H1 (cell line): ENCODE measurements at regions not wholly inside any gene's neighbourhood (a gene's known extent, or its start where the extent isn't known, plus 50 kb on each side); places are given as distances from the start of the nearest gene placed in this dataset.

ENCODE experiments used
- CTCF ChIA-PET: fragments of 300-600 bp; sonication (Branson Sonifier 250); formaldehyde crosslinking; loops from one replicate; lab custom pipeline; 2021; ENCODE audit not compliant: partially characterized antibody; lab: Charles Lee
- POLR2A ChIA-PET: fragments of 300-600 bp; sonication (Branson Sonifier 250); formaldehyde crosslinking; loops from one replicate; lab custom pipeline; 2021; ENCODE audit warnings: inconsistent platforms; ENCODE audit not compliant: partially characterized antibody; lab: Charles Lee
- DNase-seq, 2 experiments: peaks; one replicate each; pipeline versions ENCODE4 v3.0.0 to v3.0.0-alpha.2; 2010 to 2022; ENCODE audit warnings: low spot score in 2 of 2, low read depth in 1 of 2, mixed read lengths in 1 of 2
- FAIRE-seq: peaks from 2 replicates; lab custom pipeline; 2011; peaks lifted over from hg19 to GRCh38; lab: Jason Lieb, UNC
- H2AFZ ChIP-seq: 2 replicates; pipeline ENCODE4 v1.8.1; 2012; ENCODE audit warnings: low read length, inconsistent platforms
- H2AK5ac ChIP-seq: 2 replicates; pipeline ENCODE4 v1.6.1; 2013; ENCODE audit warnings: low read depth, low read length
- H2BK120ac ChIP-seq: replicated peaks from 2 replicates; pipeline ENCODE3; 2013; ENCODE audit warnings: low read depth, low read length, inconsistent platforms
- H2BK12ac ChIP-seq: 2 replicates; pipeline ENCODE4 v1.6.1; 2013; ENCODE audit warnings: low read depth, low read length
- H2BK15ac ChIP-seq: 2 replicates; pipeline ENCODE4 v1.6.1; 2013; ENCODE audit warnings: low read length
- H2BK20ac ChIP-seq: 2 replicates; pipeline ENCODE4 v1.6.1; 2013; ENCODE audit warnings: low read length
- H2BK5ac ChIP-seq: 2 replicates; pipeline ENCODE4 v1.6.1; 2013; ENCODE audit warnings: low read depth, low read length
- H3K14ac ChIP-seq: 2 replicates; pipeline ENCODE4 v1.6.1; 2013; ENCODE audit warnings: inconsistent platforms; ENCODE audit not compliant: insufficient read length
- H3K18ac ChIP-seq: 2 replicates; pipeline ENCODE4 v1.6.1; 2013; ENCODE audit warnings: low read length; ENCODE audit errors: extremely low read depth
- H3K23ac ChIP-seq: 2 replicates; pipeline ENCODE4 v1.6.1; 2013; ENCODE audit warnings: inconsistent platforms; ENCODE audit not compliant: insufficient read length
- H3K23me2 ChIP-seq: 2 replicates; pipeline ENCODE4 v1.6.1; 2013; ENCODE audit warnings: low read depth, low read length
- H3K27ac ChIP-seq: 2 replicates; pipeline ENCODE4 v1.6.1; 2011; ENCODE audit warnings: low read depth, low read length, inconsistent platforms
- H3K27me3 ChIP-seq, 4 experiments: replicated peaks in 1 of 4; 1 replicate in 1 of 4; 2 replicates in 3 of 4; pipeline versions ENCODE4 v1.6.1 to v1.8.1; 2011 to 2013; ENCODE audit warnings: low read length in 3 of 4, mild to moderate bottlenecking in 3 of 4, inconsistent platforms in 2 of 4, mixed read lengths in 2 of 4, moderate library complexity in 1 of 4; ENCODE audit not compliant: control insufficient read depth in 3 of 4, insufficient read depth in 3 of 4; ENCODE audit errors: extremely low read depth in 1 of 4
- H3K36me3 ChIP-seq, 4 experiments: 2 replicates each; pipeline versions ENCODE4 v1.6.1 to v1.8.1; 2011 to 2013; ENCODE audit warnings: mild to moderate bottlenecking in 4 of 4, low read length in 3 of 4, moderate library complexity in 2 of 4, control low read depth in 1 of 4, inconsistent platforms in 1 of 4; ENCODE audit not compliant: insufficient read depth in 4 of 4, control insufficient read depth in 2 of 4
- H3K4ac ChIP-seq: replicated peaks from 2 replicates; pipeline ENCODE3; 2013; ENCODE audit warnings: low read length, low read depth, mixed read lengths, inconsistent platforms; ENCODE audit not compliant: insufficient read length
- H3K4me1 ChIP-seq, 4 experiments: replicated peaks in 1 of 4; 1 replicate in 1 of 4; 2 replicates in 3 of 4; pipeline versions ENCODE4 v1.6.1 to v1.8.1; 2011 to 2013; ENCODE audit warnings: low read length in 3 of 4, inconsistent platforms in 2 of 4, mixed read lengths in 1 of 4; ENCODE audit not compliant: insufficient read depth in 4 of 4, control insufficient read depth in 3 of 4
- H3K4me2 ChIP-seq, 2 experiments: 2 replicates each; pipeline versions ENCODE4 v1.6.1 to v1.8.1; 2011 to 2013; ENCODE audit warnings: low read depth in 2 of 2, low read length in 2 of 2, control low read depth in 1 of 2, inconsistent platforms in 1 of 2, mild to moderate bottlenecking in 1 of 2; ENCODE audit not compliant: insufficient read depth in 1 of 2
- H3K4me3 ChIP-seq, 4 experiments: fragments of 200-600, 300-600 bp in 1 of 4; sonication (generic), shearing (Covaris generic), sonication (Bioruptor Twin) in 1 of 4; 2 replicates each; pipeline versions ENCODE4 v1.5.1 to v1.8.1; 2011 to 2016; ENCODE audit warnings: low read length in 4 of 4, low read depth in 3 of 4, control low read depth in 2 of 4, inconsistent platforms in 2 of 4, mild to moderate bottlenecking in 2 of 4, mixed read lengths in 1 of 4, moderate library complexity in 1 of 4; ENCODE audit not compliant: insufficient read depth in 2 of 4; ENCODE audit errors: extremely low read depth in 1 of 4
- H3K56ac ChIP-seq: replicated peaks from 2 replicates; pipeline ENCODE3; 2013; ENCODE audit warnings: low read depth, mild to moderate bottlenecking, mixed read lengths, low read length, inconsistent platforms; ENCODE audit not compliant: insufficient read length
- H3K79me1 ChIP-seq: 2 replicates; pipeline ENCODE4 v1.6.1; 2013; ENCODE audit warnings: low read depth, low read length, control low read depth
- H3K79me2 ChIP-seq, 2 experiments: 2 replicates each; pipeline versions ENCODE4 v1.6.1 to v1.8.1; 2012 to 2013; ENCODE audit warnings: low read length in 2 of 2, mild to moderate bottlenecking in 2 of 2, inconsistent platforms in 1 of 2; ENCODE audit not compliant: insufficient read depth in 2 of 2, control insufficient read depth in 1 of 2
- H3K9ac ChIP-seq, 4 experiments: replicated peaks in 1 of 4; 1 replicate in 1 of 4; 2 replicates in 3 of 4; pipeline versions ENCODE4 v1.6.1 to v1.8.1; 2011 to 2013; ENCODE audit warnings: low read depth in 3 of 4, low read length in 3 of 4, control low read depth in 2 of 4, mild to moderate bottlenecking in 2 of 4, moderate library complexity in 2 of 4, inconsistent platforms in 1 of 4; ENCODE audit errors: extremely low read depth in 1 of 4
- H3K9me3 ChIP-seq, 2 experiments: 2 replicates each; pipeline versions ENCODE4 v1.6.1 to v1.8.1; 2012 to 2013; ENCODE audit warnings: mild to moderate bottlenecking in 2 of 2, moderate library complexity in 2 of 2, control low read depth in 1 of 2, inconsistent platforms in 1 of 2, low read depth in 1 of 2, low read length in 1 of 2, mixed read lengths in 1 of 2; ENCODE audit not compliant: insufficient read depth in 2 of 2
- H4K20me1 ChIP-seq, 2 experiments: replicated peaks in 1 of 2; 2 replicates each; pipeline versions ENCODE3 to v1.8.1; 2011 to 2013; ENCODE audit warnings: inconsistent platforms in 2 of 2, low read length in 2 of 2, mild to moderate bottlenecking in 1 of 2; ENCODE audit not compliant: insufficient read depth in 2 of 2, control insufficient read depth in 1 of 2
- H4K5ac ChIP-seq: 2 replicates; pipeline ENCODE4 v1.6.1; 2013; ENCODE audit warnings: low read length, low read depth, mixed read lengths, inconsistent platforms; ENCODE audit not compliant: insufficient read length
- H4K8ac ChIP-seq: 2 replicates; pipeline ENCODE4 v1.8.0; 2013; ENCODE audit warnings: mild to moderate bottlenecking, moderate library complexity, low read length, inconsistent platforms; ENCODE audit not compliant: insufficient read depth; ENCODE audit errors: extremely low read depth
- H4K91ac ChIP-seq: replicated peaks from 2 replicates; pipeline ENCODE3; 2013; ENCODE audit warnings: low read length, mixed read lengths, inconsistent platforms; ENCODE audit not compliant: insufficient read length
- BRCA1 ChIP-seq: IDR thresholded peaks from 2 replicates; pipeline ENCODE4 v1.6.1; 2012; ENCODE audit warnings: low read depth, low read length, improper control_type of control experiment
- CHD2 ChIP-seq: IDR thresholded peaks from 2 replicates; pipeline ENCODE4 v1.6.1; 2012; ENCODE audit warnings: low read length, improper control_type of control experiment
- E2F6 ChIP-seq: IDR thresholded peaks from 2 replicates; pipeline ENCODE4 v1.6.1; 2012; ENCODE audit warnings: inconsistent platforms
- JUN ChIP-seq: IDR thresholded peaks from 2 replicates; pipeline ENCODE4 v1.6.1; 2011; ENCODE audit warnings: low read depth, mild to moderate bottlenecking, improper control_type of control experiment, low read length
- KDM5A ChIP-seq: fragments of 200-600 bp; IDR thresholded peaks from 2 replicates; pipeline ENCODE4 v1.7.1; 2012; ENCODE audit warnings: mild to moderate bottlenecking, low read length, inconsistent platforms, mixed read lengths
- PHF8 ChIP-seq: fragments of 200-600 bp; sonication (generic); conservative IDR thresholded peaks from 2 replicates; pipeline ENCODE4 v1.7.1; 2012; ENCODE audit warnings: low read depth, mild to moderate bottlenecking, inconsistent platforms, low read length, moderate library complexity
- POLR2AphosphoS5 ChIP-seq: IDR thresholded peaks from 2 replicates; pipeline ENCODE4 v1.6.1; 2011; ENCODE audit warnings: low read depth, low read length
- SUZ12 ChIP-seq: fragments of 200-600 bp; sonication (generic); IDR thresholded peaks from 2 replicates; pipeline ENCODE4 v1.6.1; 2012; ENCODE audit warnings: mild to moderate bottlenecking, inconsistent platforms, low read length, moderate library complexity, mixed read lengths
- WGBS, 2 experiments: shearing (Covaris generic) in 1 of 2; methylation state at CpG; one replicate each; pipeline versions ENCODE4 v1.1.6 to v1.1.7; 2013 to 2015; ENCODE audit warnings: low lambda C conversion rate in 2 of 2, mixed read lengths in 2 of 2, inconsistent platforms in 1 of 2, low coverage in 1 of 2, missing lambda C conversion rate in 1 of 2; ENCODE audit not compliant: insufficient replicate concordance in 2 of 2, insufficient coverage in 1 of 2, insufficient read length in 1 of 2; ENCODE audit errors: extremely low coverage in 1 of 2, missing lambda C conversion rate in 1 of 2; 5-methylcytosine and 5-hydroxymethylcytosine counted together
- TF ChIP-seq, protein P1 (sequence below): IDR thresholded peaks from 2 replicates; pipeline ENCODE4 v1.6.1; 2011; ENCODE audit warnings: low read length, improper control_type of control experiment

DNA sequence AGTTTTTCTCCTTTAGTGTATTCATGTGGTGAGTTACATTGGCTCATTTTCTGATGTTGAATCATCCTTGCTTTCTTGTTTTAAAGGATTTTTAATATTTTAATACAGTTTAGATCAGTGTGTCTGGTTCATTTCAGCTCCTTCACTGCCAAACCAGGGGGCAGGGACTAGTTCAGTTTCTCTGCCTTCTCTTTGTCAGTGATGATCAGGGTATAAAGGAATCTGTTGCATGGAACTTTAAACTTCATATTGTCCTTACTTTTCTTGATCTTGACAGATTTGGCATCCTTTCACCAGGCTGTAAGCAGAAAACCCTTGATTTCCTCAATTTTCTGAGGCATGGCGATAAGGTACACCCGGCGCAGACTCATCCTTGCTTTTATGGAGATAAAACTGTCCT is 149.4 kb downstream of the KDR start:
- H3K9me3 ChIP-seq = no peaks in the 10 kb centered on the region
- H2AFZ ChIP-seq = no peak overlapping the region
- FAIRE-seq (no peak), DNase-seq (no peak)
- H3K27ac ChIP-seq = no peak overlapping the region
- H4K91ac ChIP-seq = no peak overlapping the region
- H3K4me3 ChIP-seq = no peak overlapping the region
- ChIA-PET POLR2A (no interaction called here), CTCF (interaction anchor here (0.9 to 1.2 kb wide), 3 partner anchors 8 to 15 kb away, joined by 3 to 4 read pairs (median 3); no protein-coding TSS in a partner anchor)
- H2BK120ac ChIP-seq = no peak overlapping the region
- H3K79me1 ChIP-seq = no peaks in the 10 kb centered on the region
- H3K9ac ChIP-seq = no peak overlapping the region
- H3K27me3 ChIP-seq = no peaks in the 10 kb centered on the region
- H3K23ac ChIP-seq = no peak overlapping the region
- no peak overlapping the region for H3K14ac ChIP-seq
- H4K5ac ChIP-seq = no peak overlapping the region
- no peak overlapping the region for H2BK12ac ChIP-seq
- H3K56ac ChIP-seq = no peak overlapping the region
- peaks cover 0 to 6% (median 2%) of the 10 kb centered on the region in 4 experiments; a peak in 3 of 7 replicates for H3K4me1 ChIP-seq
- H2AK5ac ChIP-seq = no peak overlapping the region
- no peak overlapping the region for H3K18ac ChIP-seq
- TF ChIP-seq E2F6 (no peak), BRCA1 (no peak), CHD2 (no peak), JUN (no peak), POLR2AphosphoS5 (no peak), PHF8 (no peak), KDM5A (no peak), SUZ12 (no peak)
- TF ChIP-seq, protein P1, sequence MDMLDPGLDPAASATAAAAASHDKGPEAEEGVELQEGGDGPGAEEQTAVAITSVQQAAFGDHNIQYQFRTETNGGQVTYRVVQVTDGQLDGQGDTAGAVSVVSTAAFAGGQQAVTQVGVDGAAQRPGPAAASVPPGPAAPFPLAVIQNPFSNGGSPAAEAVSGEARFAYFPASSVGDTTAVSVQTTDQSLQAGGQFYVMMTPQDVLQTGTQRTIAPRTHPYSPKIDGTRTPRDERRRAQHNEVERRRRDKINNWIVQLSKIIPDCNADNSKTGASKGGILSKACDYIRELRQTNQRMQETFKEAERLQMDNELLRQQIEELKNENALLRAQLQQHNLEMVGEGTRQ = no peak
- H2BK15ac ChIP-seq = no peak overlapping the region
- H4K8ac ChIP-seq = no peak overlapping the region
- no peak overlapping the region for H3K4me2 ChIP-seq
- H2BK20ac ChIP-seq = no peak overlapping the region
- no peaks in the 10 kb centered on the region for H3K23me2 ChIP-seq
- no peaks in the 10 kb centered on the region for H3K79me2 ChIP-seq
- WGBS, 2 experiments = 96% methylated on average over 3 of the region's 3 CpGs; no CpG with 5 or more reads in 1 of the 2 experiments
- no peak overlapping the region for H2BK5ac ChIP-seq
- no peaks in the 10 kb centered on the region for H4K20me1 ChIP-seq
- no peaks in the 10 kb centered on the region for H3K36me3 ChIP-seq
- H3K4ac ChIP-seq = no peak overlapping the region
